ENCODE measurements at regions not wholly inside any gene's neighbourhood (a gene's known extent, or its start where the extent isn't known, plus 50 kb on each side); places are given as distances from the start of the nearest gene placed in this dataset.
"Not testable (repeated sequence)": the region's sequence is repeated elsewhere in the genome, so short reads cannot be mapped to it uniquely, and the experiment has no call there.

DNA sequence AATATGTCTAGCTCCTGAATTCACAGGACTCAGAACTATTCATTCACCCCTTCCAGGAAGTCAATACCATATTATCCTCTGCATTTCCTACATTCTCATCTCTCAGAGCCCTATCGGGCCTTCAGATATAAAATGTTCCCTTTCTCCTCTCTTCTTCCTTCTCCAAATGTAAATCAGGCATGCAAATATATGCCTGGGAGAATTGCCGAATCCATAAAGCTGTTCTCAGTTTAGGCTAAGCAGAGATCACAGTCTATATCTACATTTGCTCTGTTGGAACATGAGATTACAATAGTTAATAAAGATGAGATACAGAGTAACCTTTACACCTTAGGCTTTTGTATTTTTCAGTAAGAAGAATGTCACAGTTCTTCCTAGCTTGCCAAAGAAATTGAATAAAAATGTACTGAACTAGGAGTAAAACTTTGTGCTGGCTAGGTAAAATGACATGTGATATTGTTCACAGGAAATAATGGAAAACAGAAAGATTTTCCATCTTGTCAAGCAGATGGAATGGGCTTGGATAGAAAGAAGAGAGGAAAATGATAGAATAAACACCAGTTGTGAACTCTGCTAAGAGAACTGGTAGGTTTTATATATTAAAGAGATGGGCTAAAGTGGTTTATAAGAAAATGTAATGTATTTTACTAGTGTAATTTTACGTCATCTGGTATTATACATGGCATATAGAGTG, 161.5 kb downstream of the NRIP1 start:
- no peak for DNase-seq (ENCODE audit: low read depth)

DNA sequence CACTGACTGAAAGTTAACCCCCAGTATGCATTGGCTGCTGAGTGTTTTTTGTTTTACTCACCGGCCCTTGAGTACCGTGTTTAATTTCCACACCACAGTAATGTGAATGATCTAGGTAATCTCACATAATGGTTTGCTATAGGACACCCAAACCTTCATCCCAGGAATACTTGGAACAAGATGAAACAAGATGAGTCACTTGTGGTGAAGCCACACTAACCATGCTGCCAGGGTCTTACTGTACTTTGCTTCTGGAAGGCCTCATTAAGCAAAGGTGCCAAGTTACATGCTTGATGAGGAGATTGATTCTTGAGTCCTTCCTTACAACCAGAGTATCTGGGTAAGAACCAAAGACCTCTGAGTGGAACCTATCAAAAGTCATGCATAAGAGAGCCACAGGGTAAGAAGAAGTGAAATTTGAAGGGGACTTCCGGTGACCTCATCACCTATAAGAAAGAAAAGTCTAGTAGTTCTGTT, 163.3 kb downstream of the NRIP1 start:
- DNase-seq (ENCODE audit: low read depth): no peak

DNA sequence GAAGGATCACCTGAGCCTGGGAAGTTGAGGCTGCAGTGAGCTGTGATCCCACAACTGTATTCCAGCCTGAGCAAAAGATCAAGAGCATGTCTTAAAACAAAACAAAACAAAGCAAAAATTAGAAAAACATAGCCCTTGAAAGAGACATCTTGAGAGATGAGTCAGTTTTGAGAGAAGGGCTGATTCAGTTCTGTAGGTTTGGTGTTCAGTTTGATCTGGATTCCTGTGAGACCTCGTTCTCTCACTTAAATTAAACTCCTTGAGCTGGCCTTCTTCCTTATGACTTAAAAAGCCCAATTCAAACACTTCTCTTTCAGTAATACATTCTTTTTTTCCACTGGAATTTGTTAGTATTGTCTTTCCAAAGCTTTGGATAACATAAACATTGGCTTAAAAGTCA, 164.2 kb downstream of the NRIP1 start:
- DNase-seq (ENCODE audit: low read depth): no peak

DNA sequence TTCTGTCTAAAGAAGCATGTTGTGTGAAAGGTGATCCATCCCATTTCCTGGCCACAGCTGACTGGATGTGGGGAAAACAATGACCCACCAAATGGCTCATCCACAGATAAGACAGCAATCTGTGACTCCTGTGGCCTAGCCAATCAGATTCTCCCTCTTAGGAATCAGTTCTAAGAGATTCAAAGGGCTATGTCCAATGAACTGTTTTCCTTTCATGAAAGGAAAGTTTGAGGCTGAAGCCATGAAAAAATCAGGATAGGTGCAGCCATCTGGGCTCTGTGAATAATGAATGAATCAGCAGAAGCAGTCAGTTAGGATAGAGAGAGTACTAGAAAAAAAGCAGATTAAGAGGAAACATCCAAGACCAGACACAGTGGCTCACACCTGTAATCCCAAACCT, 164.7 kb downstream of the NRIP1 start:
- no peak for DNase-seq (ENCODE audit: low read depth)

DNA sequence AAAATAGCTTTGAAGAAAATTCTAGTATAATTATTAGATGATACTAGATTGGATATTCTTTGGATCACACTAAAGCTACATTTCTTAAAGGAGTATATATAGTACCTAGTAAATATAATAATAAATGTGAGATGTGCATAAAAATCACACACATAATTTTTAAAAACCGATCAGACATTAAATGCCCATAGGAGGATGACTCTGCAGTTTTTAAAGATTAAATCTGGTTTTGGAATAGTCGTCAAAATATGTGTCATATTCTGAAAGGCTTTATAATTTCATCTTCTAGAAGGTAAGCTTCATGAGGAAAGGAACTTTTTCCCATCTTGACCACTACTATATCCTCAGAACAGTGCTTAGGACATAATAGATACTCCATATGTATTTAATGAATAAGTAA, 169.0 kb downstream of the NRIP1 start:
- no peak for DNase-seq (ENCODE audit: low read depth)

DNA sequence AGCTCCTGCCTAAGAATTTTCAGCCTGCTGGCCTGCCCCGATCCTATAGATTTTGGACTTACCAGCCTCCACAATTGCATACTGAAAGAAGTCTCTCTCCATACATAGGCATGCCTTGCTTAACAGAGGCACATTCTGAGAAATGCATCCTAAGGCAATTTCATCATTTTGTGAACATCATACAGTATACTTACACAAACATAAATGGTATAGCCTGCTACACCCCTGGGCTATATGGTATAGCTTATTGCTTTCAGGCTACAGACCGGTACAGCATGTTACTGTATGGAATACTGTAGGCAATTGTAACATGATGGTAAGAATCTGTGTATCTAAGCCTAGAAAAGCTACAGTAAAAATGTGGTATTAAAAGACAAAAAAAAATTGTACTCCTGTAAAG, 174.7 kb downstream of the NRIP1 start:
- DNase-seq (ENCODE audit: low read depth): no peak

DNA sequence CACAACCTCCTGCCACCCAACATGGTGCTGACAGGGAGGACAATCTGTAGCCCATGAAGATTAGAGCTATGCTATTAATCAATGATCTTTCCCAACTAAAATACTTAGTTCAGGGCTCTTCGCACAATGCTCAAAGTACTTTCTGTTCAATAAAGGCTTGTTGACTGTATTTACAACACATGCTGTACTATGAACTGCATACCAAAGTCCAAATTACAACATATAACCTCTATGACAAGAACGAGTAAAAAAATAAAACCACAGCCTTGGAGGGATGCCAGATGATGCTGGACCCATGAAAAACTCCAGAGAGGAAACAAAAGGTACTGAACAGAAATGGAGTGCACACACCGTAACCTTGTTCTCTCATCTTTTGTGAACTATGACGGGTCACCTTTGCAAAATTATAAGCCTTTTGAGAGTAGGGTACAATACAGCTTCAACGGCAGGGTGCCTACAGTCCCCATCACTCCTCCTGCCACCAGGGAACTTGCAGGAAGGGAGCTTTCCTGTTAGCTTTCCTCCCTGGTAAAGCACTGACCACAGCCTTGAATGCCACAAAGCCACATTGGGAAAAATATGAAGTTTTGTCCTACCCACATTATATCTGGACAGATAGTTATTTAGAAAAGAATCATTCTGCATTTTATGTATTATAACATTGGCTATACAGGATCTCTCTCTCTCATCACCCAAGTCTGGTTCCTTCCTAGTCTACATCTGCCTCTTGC, 175.6 kb downstream of the NRIP1 start:
- no peak for DNase-seq (ENCODE audit: low read depth)

DNA sequence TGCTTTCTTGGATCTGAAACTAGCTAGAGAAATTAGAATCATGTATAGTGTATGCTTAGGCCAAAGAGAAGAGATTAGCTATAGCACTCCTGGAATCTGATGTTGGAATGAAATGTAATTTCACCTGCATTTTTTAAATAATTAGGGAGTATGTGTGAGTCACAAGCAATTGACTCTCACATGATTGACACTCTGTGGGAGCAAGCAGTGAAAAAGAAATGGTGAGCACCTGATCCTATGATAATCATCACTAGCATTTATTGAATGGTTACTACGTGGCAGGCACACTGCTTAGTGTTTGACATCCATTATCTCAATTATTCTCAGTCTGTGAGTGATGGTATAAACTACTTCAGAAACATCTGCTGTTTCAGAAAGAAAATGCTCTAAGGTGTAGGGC, 176.6 kb downstream of the NRIP1 start:
- DNase-seq (ENCODE audit: low read depth): no peak

DNA sequence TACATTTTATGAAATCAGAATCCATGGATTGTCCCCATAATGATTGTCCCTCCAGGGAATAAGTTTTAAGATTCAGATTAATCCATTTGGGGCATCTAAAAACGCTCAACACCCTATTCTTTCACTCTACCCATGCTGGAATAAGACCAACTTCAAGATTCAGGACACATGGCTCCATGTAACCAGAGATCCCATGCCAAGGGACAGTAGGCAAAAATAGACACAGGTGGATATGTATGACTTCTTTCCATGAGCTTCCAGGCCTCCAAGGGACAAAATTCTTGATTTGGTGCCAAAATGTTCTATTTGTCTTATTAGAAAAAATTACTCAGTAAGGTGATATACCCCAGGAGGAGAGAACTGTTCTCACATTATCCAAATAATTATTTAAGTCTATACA, 178.8 kb downstream of the NRIP1 start:
- no peak for DNase-seq (ENCODE audit: low read depth)

DNA sequence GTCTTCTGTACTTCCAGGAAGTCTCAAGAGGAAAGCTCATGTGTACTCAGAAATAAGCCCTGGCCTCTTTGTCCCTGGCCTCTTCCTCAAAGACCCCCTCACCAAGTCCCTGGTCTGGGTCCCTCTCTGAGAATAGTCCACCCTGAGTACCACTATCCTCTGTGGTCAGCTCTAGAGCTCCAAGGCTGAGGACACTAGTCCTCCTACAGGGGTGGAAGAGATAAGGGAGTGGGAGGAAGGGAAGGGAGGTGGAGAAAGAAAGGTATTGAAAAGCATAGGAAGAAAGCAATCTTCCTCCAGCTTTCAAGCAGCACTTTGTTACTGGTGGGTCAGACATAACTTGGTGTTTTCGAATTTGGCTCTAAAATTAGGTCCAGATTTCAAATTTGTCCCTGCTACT, 181.4 kb downstream of the NRIP1 start:
- no peak for DNase-seq (ENCODE audit: low read depth)

DNA sequence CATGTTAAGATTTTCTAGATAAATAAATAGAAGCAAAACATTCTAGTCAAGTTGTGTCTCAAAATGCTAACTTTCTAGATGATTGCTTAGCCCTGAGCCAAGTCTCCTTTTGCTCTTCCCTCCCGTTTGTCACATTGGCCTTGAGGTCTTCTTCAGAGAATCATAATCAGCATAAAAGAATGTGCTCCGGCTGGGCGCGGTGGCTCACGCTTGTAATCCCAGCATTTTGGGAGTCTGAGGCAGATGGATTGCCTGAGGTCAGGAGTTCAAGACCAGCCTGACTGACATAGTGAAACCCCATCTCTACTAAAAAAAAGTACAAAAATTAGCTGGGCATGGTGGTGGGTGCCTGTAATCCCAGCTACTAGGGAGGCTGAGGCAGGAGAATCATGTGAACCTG, 182.3 kb downstream of the NRIP1 start:
- not testable (repeated sequence) for DNase-seq (ENCODE audit: low read depth)

DNA sequence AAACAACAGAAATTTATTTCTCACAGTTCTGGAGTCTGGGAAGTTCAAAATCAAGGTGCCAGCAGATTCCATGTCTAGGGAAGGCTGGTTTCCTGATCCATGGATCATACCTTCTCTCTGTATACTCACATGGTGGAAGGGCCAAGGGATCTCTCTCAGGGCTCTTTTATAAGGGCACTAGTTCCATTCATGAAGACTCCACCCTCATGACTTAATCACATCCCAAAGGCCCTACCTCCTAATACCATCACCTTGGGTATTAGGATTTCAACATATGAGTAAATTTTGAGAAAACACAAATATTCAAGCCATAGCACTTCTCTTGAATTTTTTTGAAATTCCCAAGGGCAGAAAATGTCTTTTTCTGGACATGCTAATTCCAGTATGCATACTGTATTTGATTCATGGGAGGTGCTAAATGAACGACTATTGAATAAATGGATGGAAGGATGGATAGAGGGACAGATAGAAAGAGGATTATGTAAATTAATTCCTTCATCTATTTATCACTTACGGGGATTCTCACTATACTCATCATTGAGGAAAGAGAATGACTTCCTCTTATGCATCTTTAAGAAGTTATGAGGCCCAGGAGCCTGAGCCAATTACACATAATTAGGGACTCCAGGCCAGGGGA, 182.8 kb downstream of the NRIP1 start:
- no peak for DNase-seq (ENCODE audit: low read depth)

DNA sequence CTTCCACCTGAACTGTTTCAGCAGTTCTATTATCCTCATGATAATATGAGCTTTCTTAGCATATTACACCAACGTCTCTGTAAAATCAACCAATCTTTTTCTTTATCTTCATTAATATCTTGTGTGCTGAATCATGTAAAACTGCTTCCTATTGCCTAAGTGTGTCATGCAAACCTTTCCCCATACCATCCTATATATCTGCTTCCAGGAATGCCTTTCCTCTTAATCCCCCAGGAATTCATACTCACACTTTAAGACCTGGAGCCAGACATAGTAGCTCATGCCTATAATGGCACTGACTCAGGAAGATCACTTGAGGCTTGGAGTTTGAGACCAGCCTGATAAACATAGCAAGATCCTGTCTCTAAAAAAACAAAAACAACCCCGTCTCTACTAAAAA, 183.9 kb downstream of the NRIP1 start:
- DNase-seq (ENCODE audit: low read depth): no peak

DNA sequence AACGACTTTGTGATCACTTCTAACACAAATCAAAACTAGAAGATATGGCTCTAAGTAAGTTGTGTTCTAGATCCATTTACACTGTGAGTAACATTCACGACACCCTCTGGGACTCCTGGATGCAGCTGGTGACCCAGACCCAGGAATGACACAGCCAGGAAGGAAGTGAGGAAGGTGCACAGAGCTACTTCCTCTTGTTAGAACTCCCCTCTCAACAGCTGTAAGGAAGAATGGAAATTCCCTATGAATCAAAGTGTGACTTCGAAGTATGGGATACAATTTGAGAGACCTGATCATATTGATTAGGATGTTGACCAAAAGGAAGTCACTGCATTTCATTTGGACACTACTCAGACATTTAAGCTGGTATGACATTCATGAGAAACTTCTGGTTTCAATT, 185.3 kb downstream of the NRIP1 start:
- no peak for DNase-seq (ENCODE audit: low read depth)

DNA sequence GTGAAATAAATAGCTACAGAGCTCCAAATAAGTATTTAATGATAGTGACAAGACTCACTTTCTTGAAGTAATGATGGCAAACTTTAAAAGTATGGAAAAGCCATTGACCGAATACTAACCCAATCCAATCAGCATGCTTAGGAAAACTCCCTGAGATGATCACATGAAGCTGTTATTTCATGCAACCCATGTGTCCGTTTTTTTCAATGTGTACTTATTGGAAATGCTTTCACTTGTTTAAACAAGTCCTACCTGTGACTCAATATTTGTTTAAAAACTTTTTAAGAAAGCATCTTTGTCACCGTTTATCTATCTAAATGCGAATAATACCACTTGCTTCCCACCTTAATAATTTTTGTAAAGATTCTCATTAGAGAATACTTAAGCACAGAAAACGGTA, 185.8 kb downstream of the NRIP1 start:
- DNase-seq (ENCODE audit: low read depth): no peak

DNA sequence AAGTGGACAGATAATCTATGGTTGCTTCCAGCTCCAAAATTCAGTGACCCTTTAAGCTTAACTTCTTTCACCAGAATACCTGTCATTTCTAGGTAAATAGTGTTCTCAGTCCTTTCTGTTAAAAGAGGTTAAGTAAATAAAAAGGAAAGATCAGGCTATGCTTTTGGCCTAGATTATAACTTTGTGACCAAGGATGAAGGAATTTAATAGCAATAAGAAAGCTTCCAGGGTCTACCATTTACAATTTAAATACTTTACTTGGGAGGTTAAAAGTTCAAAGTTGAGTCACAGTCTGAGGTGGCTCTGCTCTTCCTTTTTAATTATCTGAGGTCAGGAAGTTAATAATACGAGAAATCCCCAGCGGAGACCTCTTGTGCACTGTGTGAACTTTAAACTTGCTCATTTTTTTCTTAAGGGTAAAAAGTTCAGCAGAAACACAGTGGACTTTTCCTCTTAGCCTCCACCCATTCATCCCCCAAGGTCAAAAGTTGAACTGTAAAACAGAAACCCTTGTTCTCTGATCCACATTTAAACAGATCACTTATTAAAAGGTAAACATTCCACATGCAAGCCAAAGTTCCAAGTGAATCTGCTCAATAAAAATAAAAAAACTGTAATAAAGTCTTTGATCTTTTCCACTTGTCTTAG, 187.1 kb downstream of the NRIP1 start:
- no peak for DNase-seq (ENCODE audit: low read depth)

DNA sequence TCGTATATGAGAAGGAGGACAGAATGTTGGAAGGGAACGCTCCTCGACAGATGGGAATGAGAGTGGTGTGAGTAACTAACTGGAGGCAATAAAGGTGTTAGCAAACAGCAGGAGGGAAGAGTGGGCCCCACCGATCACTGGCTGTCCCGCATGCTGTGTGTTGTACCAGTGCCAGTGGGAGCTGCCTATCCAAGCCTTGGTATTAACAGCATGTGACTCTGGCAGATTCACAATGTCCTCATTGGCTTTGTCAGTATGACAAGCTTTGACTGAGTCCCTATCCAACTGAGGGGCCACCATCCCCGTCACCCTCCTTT, 188.3 kb downstream of the NRIP1 start:
- no peak for DNase-seq (ENCODE audit: low read depth)

DNA sequence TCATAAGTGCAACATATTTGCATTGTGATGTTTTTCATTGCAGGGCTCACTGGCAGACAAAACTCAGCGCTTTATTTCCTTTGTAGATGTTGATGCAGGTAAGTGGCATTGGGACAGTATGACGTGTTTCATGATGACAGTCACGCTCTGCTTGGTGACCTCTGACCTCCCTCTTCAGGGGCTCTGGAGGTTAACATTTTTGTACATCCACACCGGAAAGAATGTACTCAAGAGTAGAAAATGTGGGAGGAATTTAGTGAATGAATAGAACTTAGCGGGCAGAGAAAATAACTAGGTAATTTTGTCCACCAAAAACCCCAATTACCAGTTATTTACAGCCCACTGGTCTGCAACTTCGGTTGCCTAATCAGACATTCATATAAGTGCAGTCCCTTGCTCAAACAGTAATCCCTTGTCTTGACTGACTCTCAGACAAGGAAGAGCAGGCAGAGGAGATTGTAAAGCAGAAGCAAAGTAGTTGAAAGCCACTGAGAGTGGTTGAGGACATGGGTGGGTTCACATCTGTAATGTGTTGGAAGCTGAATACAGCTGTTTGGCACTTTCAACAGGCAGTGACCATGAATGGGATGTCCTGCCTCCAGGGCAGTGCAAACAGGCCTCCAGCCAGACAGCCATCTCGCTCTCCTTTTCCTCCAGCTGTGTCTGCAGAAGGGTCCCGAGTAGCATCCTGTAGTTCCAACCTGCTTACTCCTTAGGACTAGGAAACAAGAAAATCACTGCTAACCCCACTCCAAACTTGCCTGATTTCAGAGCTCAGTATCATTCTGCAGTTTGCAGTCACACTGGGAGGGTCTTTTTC, 188.9 kb downstream of the NRIP1 start:
- DNase-seq (ENCODE audit: low read depth): no peak

DNA sequence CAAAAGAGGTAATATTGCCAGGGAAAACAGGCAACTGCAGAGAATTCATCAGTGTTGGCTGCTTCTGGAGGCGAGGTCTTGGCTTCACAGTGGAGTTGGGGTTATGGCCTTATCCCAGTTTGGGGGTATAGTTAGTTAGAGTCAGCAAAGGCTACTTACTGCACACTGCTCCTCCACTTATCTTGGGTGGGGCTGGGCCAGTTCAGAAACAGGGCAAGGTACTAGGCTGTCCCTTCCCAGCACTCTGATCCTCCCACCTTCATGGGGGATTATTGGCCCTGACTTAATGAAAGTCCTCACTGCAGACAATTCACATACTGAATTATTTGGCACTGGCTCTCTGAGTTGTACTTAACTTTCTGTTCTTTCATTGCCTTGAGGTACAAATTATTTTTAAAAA, 189.6 kb downstream of the NRIP1 start:
- no peak for DNase-seq (ENCODE audit: low read depth)

DNA sequence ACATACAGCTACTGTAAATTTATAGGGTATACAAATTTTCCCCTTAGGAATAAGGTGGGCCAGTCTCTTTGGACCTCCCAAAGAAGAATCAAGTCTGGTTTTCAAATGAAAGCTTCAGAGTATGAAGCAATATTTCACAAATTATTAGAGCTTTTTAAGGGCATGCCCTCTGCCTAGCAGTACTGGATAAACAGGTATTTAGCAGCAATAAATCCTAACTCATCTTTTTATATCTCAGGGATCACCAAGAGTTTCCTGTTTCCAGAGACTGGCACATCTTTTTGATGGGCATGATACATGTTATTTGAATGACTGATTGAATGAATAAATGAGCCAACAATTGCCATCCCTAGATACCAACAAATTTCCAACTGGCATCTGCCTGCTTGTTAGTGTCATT, 190.4 kb downstream of the NRIP1 start:
- no peak for DNase-seq (ENCODE audit: low read depth)

DNA sequence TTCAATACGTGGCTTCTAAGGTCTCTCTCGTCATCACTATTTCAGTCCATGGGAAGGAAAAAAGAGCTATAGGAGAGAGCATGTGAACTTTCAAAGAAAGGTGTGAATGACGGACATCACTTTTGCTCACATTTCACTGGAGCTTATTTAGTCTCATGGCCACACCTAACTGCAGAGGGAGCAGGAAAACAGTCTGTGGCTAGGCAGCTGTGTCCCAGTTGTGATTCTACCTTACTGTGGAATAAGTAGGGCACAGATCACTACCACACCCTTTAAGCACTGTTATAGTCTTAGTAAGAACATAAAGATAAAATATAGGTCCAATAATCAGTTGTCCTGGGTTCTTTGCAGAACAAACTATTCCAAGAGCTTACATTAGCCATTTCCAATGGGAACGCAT, 192.9 kb downstream of the NRIP1 start:
- DNase-seq (ENCODE audit: low read depth): no peak

DNA sequence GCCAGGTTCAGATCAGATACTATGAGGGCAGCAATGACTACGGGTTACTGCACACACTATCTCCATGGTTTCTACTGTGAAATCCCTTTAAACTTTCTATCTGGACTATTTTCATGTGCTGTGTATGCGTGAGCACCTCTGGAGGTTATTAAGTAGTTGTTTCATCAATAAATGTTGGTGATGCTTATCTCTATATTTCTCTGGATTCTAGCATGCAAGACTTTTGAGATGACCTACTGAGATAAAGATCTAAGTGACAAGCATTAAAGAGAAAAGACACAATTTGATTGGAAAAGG, 194.0 kb downstream of the NRIP1 start:
- DNase-seq (ENCODE audit: low read depth): no peak
